ENCODE measurements at regions not wholly inside any gene's neighbourhood (a gene's known extent, or its start where the extent isn't known, plus 50 kb on each side); places are given as distances from the start of the nearest gene placed in this dataset.

- Histone ChIP-seq H4K20me1 (replicated peaks; ENCODE audit: control insufficient read depth, insufficient read depth, low read length) (no peaks in the 10 kb centered on the region), H2AFZ (ENCODE audit: low read depth, low read length) (no peak overlapping the region), H3K27ac (ENCODE audit: extremely low read depth, low read depth, low read length) (no peak overlapping the region), H3K36me3 (ENCODE audit: control insufficient read depth, insufficient read depth, low read length) (no peaks in the 10 kb centered on the region), H3K4me1 (replicated peaks in 1 of 2; ENCODE audit: control insufficient read depth in 2 of 2, insufficient read depth in 2 of 2, low read length in 2 of 2) (no peaks in the 10 kb centered on the region), H3K79me2 (ENCODE audit: control insufficient read depth, insufficient read depth, low read length) (no peaks in the 10 kb centered on the region), H3K4me2 (ENCODE audit: insufficient read depth, low read length) (no peak overlapping the region), H3K4me3 (no peak overlapping the region), H3K27me3 (ENCODE audit: control insufficient read depth in 2 of 2, insufficient read depth in 2 of 2, low read length in 2 of 2) (no peaks in the 10 kb centered on the region), H3K9me1 (ENCODE audit: control insufficient read depth, insufficient read depth, low read length) (no peaks in the 10 kb centered on the region), H3K9me3 (replicated peaks; ENCODE audit: control insufficient read depth, insufficient read depth, low read depth, low read length) (no peaks in the 10 kb centered on the region), H3K9ac (ENCODE audit: insufficient read depth in 1 of 2, low read depth in 2 of 2, low read length in 2 of 2) (no peak overlapping the region)
- BruUV-seq (replicated peaks): no TSS peak
- ATAC-seq (no peak), DNase-seq (ENCODE audit: extremely low read depth in 1 of 4, low spot score in 3 of 4) (no peak), FAIRE-seq (no peak)
- POLR2A ChIA-PET: no interaction called here
- intact Hi-C loops (cut with micrococcal nuclease): no loop called here
- in situ Hi-C loops (cut with MboI): no loop called here
- CTCF ChIA-PET (ENCODE audit: low intra/inter-chr PET ratio): no interaction called here
- no peak for TF ChIP-seq LEF1 (IDR thresholded peaks at IDR 0.05)
- TF ChIP-seq E2F1 (CRISPR knock-in tag; IDR thresholded peaks at IDR 0.05): no peak
- peak; percentile 69 for TF ChIP-seq RFX1 (IDR thresholded peaks at IDR 0.05)
- WGBS (ENCODE audit: insufficient coverage, low coverage, missing lambda C conversion rate): 0% methylated on average over 3 of the region's 3 CpGs
Measured at GRCh38 chr1:95313527-95313926, 79.5 kb downstream of the RWDD3 start.

GRCh38 chr1:95321531-95321930, 87.5 kb downstream of the RWDD3 start:
- TF ChIP-seq THAP7 (CRISPR knock-in tag; IDR thresholded peaks at IDR 0.05): no peak
- no peak for TF ChIP-seq ZNF184 (CRISPR knock-in tag; IDR thresholded peaks at IDR 0.05)
- DNase-seq (ENCODE audit: extremely low read depth in 1 of 4, low spot score in 3 of 4) (no peak), FAIRE-seq (peak; percentile 35), ATAC-seq (no peak)
- Histone ChIP-seq H3K4me3 (no peak overlapping the region), H3K27ac (ENCODE audit: extremely low read depth, low read depth, low read length) (no peak overlapping the region), H3K9ac (ENCODE audit: insufficient read depth in 1 of 2, low read depth in 2 of 2, low read length in 2 of 2) (no peak overlapping the region), H3K4me1 (replicated peaks in 1 of 2; ENCODE audit: control insufficient read depth in 2 of 2, insufficient read depth in 2 of 2, low read length in 2 of 2) (no peaks in the 10 kb centered on the region), H3K27me3 (ENCODE audit: control insufficient read depth in 2 of 2, insufficient read depth in 2 of 2, low read length in 2 of 2) (no peaks in the 10 kb centered on the region), H3K9me3 (replicated peaks; ENCODE audit: control insufficient read depth, insufficient read depth, low read depth, low read length) (no peaks in the 10 kb centered on the region), H3K9me1 (ENCODE audit: control insufficient read depth, insufficient read depth, low read length) (no peaks in the 10 kb centered on the region), H2AFZ (ENCODE audit: low read depth, low read length) (no peak overlapping the region), H4K20me1 (replicated peaks; ENCODE audit: control insufficient read depth, insufficient read depth, low read length) (no peaks in the 10 kb centered on the region), H3K4me2 (ENCODE audit: insufficient read depth, low read length) (no peak overlapping the region), H3K79me2 (ENCODE audit: control insufficient read depth, insufficient read depth, low read length) (no peaks in the 10 kb centered on the region), H3K36me3 (ENCODE audit: control insufficient read depth, insufficient read depth, low read length) (no peaks in the 10 kb centered on the region)
- intact Hi-C loops (cut with micrococcal nuclease): no loop called here
- ChIA-PET CTCF (ENCODE audit: low intra/inter-chr PET ratio) (no interaction called here), POLR2A (interaction anchor here (0.8 to 1.2 kb wide), 2 partner anchors 11 to 36 kb away, joined by 3 read pairs; no protein-coding TSS in a partner anchor)
- in situ Hi-C loops (cut with MboI): no loop called here
- 0% methylated on average over 3 of the region's 3 CpGs for WGBS (ENCODE audit: insufficient coverage, low coverage, missing lambda C conversion rate)
- BruUV-seq (replicated peaks): no TSS peak
